Osteocyte (in vitro differentiated cells): ENCODE measurements at regions not wholly inside any gene's neighbourhood (a gene's known extent, or its start where the extent isn't known, plus 50 kb on each side); places are given as distances from the start of the nearest gene placed in this dataset.
"Not testable (repeated sequence)": the region's sequence is repeated elsewhere in the genome, so short reads cannot be mapped to it uniquely, and the experiment has no call there.

ENCODE experiments used
- DNase-seq: peaks from one replicate; pipeline ENCODE4 v3.0.0; 2021; ENCODE audit warnings: mixed read lengths; ENCODE audit not compliant: unreplicated experiment; ENCODE audit errors: extremely low spot score
- H3K27ac Mint-ChIP-seq: one replicate; pipeline ENCODE4 v1.8.0; 2021; ENCODE audit warnings: mild to moderate bottlenecking, mixed read lengths; ENCODE audit not compliant: unreplicated experiment
- H3K27me3 Mint-ChIP-seq: one replicate; pipeline ENCODE4 v1.8.0; 2021; ENCODE audit warnings: mixed read lengths; ENCODE audit not compliant: unreplicated experiment
- H3K36me3 Mint-ChIP-seq: one replicate; pipeline ENCODE4 v1.8.0; 2021; ENCODE audit warnings: mixed read lengths; ENCODE audit not compliant: unreplicated experiment
- H3K4me1 Mint-ChIP-seq: one replicate; pipeline ENCODE4 v1.8.0; 2021; ENCODE audit warnings: mixed read lengths; ENCODE audit not compliant: unreplicated experiment
- H3K4me3 Mint-ChIP-seq: one replicate; pipeline ENCODE4 v1.8.0; 2021; ENCODE audit warnings: mild to moderate bottlenecking, moderate library complexity, mixed read lengths; ENCODE audit not compliant: unreplicated experiment
- H3K9me3 Mint-ChIP-seq: one replicate; pipeline ENCODE4 v1.8.0; 2021; ENCODE audit warnings: mixed read lengths; ENCODE audit not compliant: unreplicated experiment
- CTCF ChIP-seq: fragments of 200-600 bp; sonication (generic); IDR thresholded peaks from 2 replicates; pipeline ENCODE4 v1.5.0; 2021; ENCODE audit warnings: antibody characterized with exemption, mild to moderate bottlenecking, moderate library complexity

- DNase-seq, result no peak
- no peaks in the 10 kb centered on the region for H3K36me3 Mint-ChIP-seq
- H3K27me3 Mint-ChIP-seq, result peaks cover 2% of the 10 kb centered on the region
- TF ChIP-seq CTCF, result no peak
- H3K4me3 Mint-ChIP-seq, result no peak overlapping the region
- H3K4me1 Mint-ChIP-seq, result no peaks in the 10 kb centered on the region
- H3K27ac Mint-ChIP-seq, result no peak overlapping the region
- H3K9me3 Mint-ChIP-seq, result no peaks in the 10 kb centered on the region
These were observed 562.2 kb downstream of the MATN1 start for GRCh38 chr1:30160999-30161689.

- H3K36me3 Mint-ChIP-seq, result no peaks in the 10 kb centered on the region
- H3K4me3 Mint-ChIP-seq, result no peak overlapping the region
- TF ChIP-seq CTCF, result no peak
- no peak for DNase-seq
- no peaks in the 10 kb centered on the region for H3K9me3 Mint-ChIP-seq
- no peaks in the 10 kb centered on the region for H3K27me3 Mint-ChIP-seq
- H3K4me1 Mint-ChIP-seq, result no peaks in the 10 kb centered on the region
- H3K27ac Mint-ChIP-seq, result no peak overlapping the region
These were observed 564.4 kb downstream of the MATN1 start for GRCh38 chr1:30159015-30159414.

- H3K9me3 Mint-ChIP-seq, H3K27me3 Mint-ChIP-seq, H3K4me3 Mint-ChIP-seq, H3K27ac Mint-ChIP-seq, H3K36me3 Mint-ChIP-seq, H3K4me1 Mint-ChIP-seq, DNase-seq: not testable (repeated sequence)
These were observed 567.7 kb downstream of the MATN1 start for GRCh38 chr1:30155698-30156097.

- not testable (repeated sequence) for H3K4me1 Mint-ChIP-seq, H3K27ac Mint-ChIP-seq, H3K36me3 Mint-ChIP-seq, DNase-seq, H3K4me3 Mint-ChIP-seq, H3K27me3 Mint-ChIP-seq, H3K9me3 Mint-ChIP-seq
These were observed 568.1 kb downstream of the MATN1 start for GRCh38 chr1:30155253-30155652.

GRCh38 chr1:30153743-30154449, 569.5 kb downstream of the MATN1 start:
- H3K27ac Mint-ChIP-seq, result no peak overlapping the region
- TF ChIP-seq CTCF, result no peak
- H3K36me3 Mint-ChIP-seq, result no peaks in the 10 kb centered on the region
- no peaks in the 10 kb centered on the region for H3K27me3 Mint-ChIP-seq
- H3K4me3 Mint-ChIP-seq, result no peak overlapping the region
- DNase-seq, result no peak
- peaks cover 8% of the 10 kb centered on the region for H3K9me3 Mint-ChIP-seq
- H3K4me1 Mint-ChIP-seq, result no peaks in the 10 kb centered on the region

- Mint-ChIP-seq H3K4me1 (no peaks in the 10 kb centered on the region), H3K9me3 (peaks cover 8% of the 10 kb centered on the region), H3K4me3 (no peak overlapping the region), H3K27ac (no peak overlapping the region), H3K36me3 (no peaks in the 10 kb centered on the region), H3K27me3 (peaks cover 2% of the 10 kb centered on the region)
- DNase-seq, result peak; percentile 53
- no peak for TF ChIP-seq CTCF
These were observed 571.6 kb downstream of the MATN1 start for GRCh38 chr1:30151826-30152225.
